ENCODE measurements at regions not wholly inside any gene's neighbourhood (a gene's known extent, or its start where the extent isn't known, plus 50 kb on each side); places are given as distances from the start of the nearest gene placed in this dataset.

GRCh38 chr20:63089051-63089907 lies 82.5 kb upstream of the BHLHE23 start:
- TF ChIP-seq CTCF (IDR thresholded peaks at IDR 0.05) (no peak), POLR2A (IDR thresholded peaks at IDR 0.05) (no peak)
